Psoas muscle (tissue), 7 donors: ENCODE measurements at regions not wholly inside any gene's neighbourhood (a gene's known extent, or its start where the extent isn't known, plus 50 kb on each side); places are given as distances from the start of the nearest gene placed in this dataset.
"Not testable (repeated sequence)": the region's sequence is repeated elsewhere in the genome, so short reads cannot be mapped to it uniquely, and the experiment has no call there.

Experiments
- ATAC-seq, 4 donors: fragments of 200-7000 bp; cut with Tn5 transposase; one replicate each; pipeline ENCODE4 v1.9.1; 2020; ENCODE audit warnings: moderate library complexity in 3 of 4, mild to moderate bottlenecking in 2 of 4
- DNase-seq, 2 donors: peaks; one replicate each; pipeline ENCODE4 v3.0.0-alpha.2; 2020
- H3K27ac ChIP-seq: fragments of 200-600 bp; one replicate; pipeline ENCODE4 v1.8.0; 2022
- H3K27me3 ChIP-seq, 3 donors: fragments of 200-600 bp in 1 of 3; one replicate each; pipeline versions ENCODE4 v1.6.1 to v1.8.0; 2013 to 2022; ENCODE audit warnings: low read length in 2 of 3, mild to moderate bottlenecking in 2 of 3, moderate library complexity in 1 of 3; ENCODE audit not compliant: insufficient read depth in 3 of 3
- H3K36me3 ChIP-seq, 2 donors: fragments of 200-600 bp in 1 of 2; one replicate each; pipeline versions ENCODE4 v1.6.1 to v1.8.0; 2013 to 2022; ENCODE audit warnings: low read depth in 1 of 2, mild to moderate bottlenecking in 1 of 2, moderate library complexity in 1 of 2; ENCODE audit not compliant: insufficient read depth in 1 of 2
- H3K4me1 ChIP-seq: fragments of 200-600 bp; one replicate; pipeline ENCODE4 v1.8.0; 2022
- H3K4me3 ChIP-seq: fragments of 200-600 bp; one replicate; pipeline ENCODE4 v1.8.0; 2022; ENCODE audit warnings: mild to moderate bottlenecking
- H3K9me3 ChIP-seq: fragments of 200-600 bp; one replicate; pipeline ENCODE4 v1.8.0; 2022
- WGBS, 3 donors: extraction: QIAGEN DNeasy Blood & Tissue Kit; methylation state at CpG; one replicate each; pipeline versions ENCODE4 v1.1.6 to v1.1.7; 2013; 5-methylcytosine and 5-hydroxymethylcytosine counted together
- intact Hi-C, 2 donors: fragments of 100-400 bp; cut with DNase I; formaldehyde crosslinking; loops; one replicate each; pipeline versions ENCODE4 v1.11.0 to v1.14.2; 2022
- TF ChIP-seq, protein P1 (sequence below): fragments of 200-600 bp; IDR thresholded peaks from one replicate; pipeline ENCODE4 v1.8.0; 2022; ENCODE audit warnings: antibody characterized with exemption
- donor health status: healthy with polysubstance abuse.
- donor health status: DM: no; HTN: no; CAD: no; lungs with moderate emphysema.
- donor health status: Bipolar disorder and iron deficiency.
- donor health status: healthy.
- donor health status: DM: yes; HTN: yes; CAD: no.
- donor health status: DM: no; HTN: no; CAD: no.
- donor health status: DM: yes; HTN: yes; CAD: no.

- no peak for DNase-seq
- intact Hi-C loops, result no loop called here
- Histone ChIP-seq H3K4me3 (no peak overlapping the region), H3K27ac (no peak overlapping the region), H3K9me3 (no peaks in the 10 kb centered on the region), H3K4me1 (no peaks in the 10 kb centered on the region), H3K36me3 (no peaks in the 10 kb centered on the region), H3K27me3 (no peaks in the 10 kb centered on the region)
- ATAC-seq, result no peak
- TF ChIP-seq, protein P1, sequence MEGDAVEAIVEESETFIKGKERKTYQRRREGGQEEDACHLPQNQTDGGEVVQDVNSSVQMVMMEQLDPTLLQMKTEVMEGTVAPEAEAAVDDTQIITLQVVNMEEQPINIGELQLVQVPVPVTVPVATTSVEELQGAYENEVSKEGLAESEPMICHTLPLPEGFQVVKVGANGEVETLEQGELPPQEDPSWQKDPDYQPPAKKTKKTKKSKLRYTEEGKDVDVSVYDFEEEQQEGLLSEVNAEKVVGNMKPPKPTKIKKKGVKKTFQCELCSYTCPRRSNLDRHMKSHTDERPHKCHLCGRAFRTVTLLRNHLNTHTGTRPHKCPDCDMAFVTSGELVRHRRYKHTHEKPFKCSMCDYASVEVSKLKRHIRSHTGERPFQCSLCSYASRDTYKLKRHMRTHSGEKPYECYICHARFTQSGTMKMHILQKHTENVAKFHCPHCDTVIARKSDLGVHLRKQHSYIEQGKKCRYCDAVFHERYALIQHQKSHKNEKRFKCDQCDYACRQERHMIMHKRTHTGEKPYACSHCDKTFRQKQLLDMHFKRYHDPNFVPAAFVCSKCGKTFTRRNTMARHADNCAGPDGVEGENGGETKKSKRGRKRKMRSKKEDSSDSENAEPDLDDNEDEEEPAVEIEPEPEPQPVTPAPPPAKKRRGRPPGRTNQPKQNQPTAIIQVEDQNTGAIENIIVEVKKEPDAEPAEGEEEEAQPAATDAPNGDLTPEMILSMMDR, result no peak
- 83 to 93% (median 90%) methylated on average over 4 of the region's 4 CpGs for WGBS, 3 donors
Observed at GRCh38 chr2:88396209-88396608, 56.3 kb downstream of the FOXI3 start.

GRCh38 chr2:88377641-88377991 lies 74.9 kb downstream of the FOXI3 start:
- Histone ChIP-seq H3K36me3 (no peaks in the 10 kb centered on the region), H3K4me1 (no peaks in the 10 kb centered on the region), H3K27me3 (no peaks in the 10 kb centered on the region), H3K27ac (no peak overlapping the region), H3K9me3 (no peaks in the 10 kb centered on the region), H3K4me3 (no peak overlapping the region)
- DNase-seq (no peak), ATAC-seq (no peak)
- TF ChIP-seq, protein P1, result no peak
- 29 to 39% (median 34%) methylated on average over 1 of the region's 1 CpG for WGBS, 3 donors
- intact Hi-C loops, result no loop called here

DNA sequence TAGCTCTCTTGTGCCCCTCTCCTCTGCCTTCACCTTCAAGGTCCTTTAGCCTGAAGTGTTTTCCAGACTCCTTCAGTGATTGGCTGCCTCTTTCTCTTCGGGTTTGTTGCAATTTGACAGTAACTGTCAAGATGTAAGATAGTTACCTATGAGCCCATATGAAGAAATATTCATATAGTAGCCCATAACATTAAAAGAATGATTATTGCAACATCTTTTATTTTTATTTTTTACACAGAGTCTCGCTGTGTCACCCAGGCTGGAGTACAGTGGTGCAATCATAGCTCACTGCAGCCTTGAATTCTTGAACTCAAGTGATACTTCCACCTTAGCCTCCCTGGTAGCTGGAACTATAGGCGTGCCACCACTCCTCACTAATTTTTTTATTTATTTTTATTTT lies 80.5 kb downstream of the FOXI3 start:
- H3K9me3 ChIP-seq, result no peaks in the 10 kb centered on the region

GRCh38 chr2:88365408-88365807 lies 87.1 kb downstream of the FOXI3 start:
- H3K4me1 ChIP-seq, DNase-seq, intact Hi-C loops, H3K27me3 ChIP-seq, ATAC-seq, H3K36me3 ChIP-seq, H3K27ac ChIP-seq, H3K4me3 ChIP-seq, H3K9me3 ChIP-seq: not testable (repeated sequence)
- 86 to 89% (median 87%) methylated on average over 11 of the region's 11 CpGs for WGBS, 3 donors

More for the DNA sequence above, 80.5 kb downstream of the FOXI3 start:
- no peak overlapping the region for H3K4me3 ChIP-seq
- TF ChIP-seq, protein P1, result no peak
- intact Hi-C loops, result no loop called here
- WGBS, 3 donors, result 72 to 79% (median 73%) methylated on average over 3 of the region's 3 CpGs
- no peaks in the 10 kb centered on the region for H3K36me3 ChIP-seq
- H3K4me1 ChIP-seq, result no peaks in the 10 kb centered on the region
- H3K27me3 ChIP-seq, result no peaks in the 10 kb centered on the region
- DNase-seq, result no peak
- no peak for ATAC-seq
- no peak overlapping the region for H3K27ac ChIP-seq

- no peak for DNase-seq
- Histone ChIP-seq H3K9me3 (no peaks in the 10 kb centered on the region), H3K27me3 (peaks cover 0 to 14% (median 3%) of the 10 kb centered on the region in 3 donors), H3K4me1 (no peaks in the 10 kb centered on the region), H3K36me3 (no peaks in the 10 kb centered on the region), H3K27ac (no peak overlapping the region), H3K4me3 (no peak overlapping the region)
- WGBS, 3 donors, result 51 to 59% (median 58%) methylated on average over 2 of the region's 2 CpGs
- no peak for ATAC-seq
- intact Hi-C loops, result no loop called here
- TF ChIP-seq, protein P1, result no peak
Observed at GRCh38 chr2:88355486-88355885, 97.0 kb downstream of the FOXI3 start.
